Stimulated activated CD4-positive, alpha-beta T cell treated with anti-CD3 and anti-CD28 coated beads, TNF-alpha, amount 100 ng/mL, for 4 hours (primary cell): ENCODE measurements at regions not wholly inside any gene's neighbourhood (a gene's known extent, or its start where the extent isn't known, plus 50 kb on each side); places are given as distances from the start of the nearest gene placed in this dataset.
"Not testable (repeated sequence)": the region's sequence is repeated elsewhere in the genome, so short reads cannot be mapped to it uniquely, and the experiment has no call there.

Experiments used
- DNase-seq, 3 experiments: peaks; one replicate each; pipeline ENCODE4 v3.0.0-alpha.2; 2020; ENCODE audit warnings: low read depth in 3 of 3

DNA sequence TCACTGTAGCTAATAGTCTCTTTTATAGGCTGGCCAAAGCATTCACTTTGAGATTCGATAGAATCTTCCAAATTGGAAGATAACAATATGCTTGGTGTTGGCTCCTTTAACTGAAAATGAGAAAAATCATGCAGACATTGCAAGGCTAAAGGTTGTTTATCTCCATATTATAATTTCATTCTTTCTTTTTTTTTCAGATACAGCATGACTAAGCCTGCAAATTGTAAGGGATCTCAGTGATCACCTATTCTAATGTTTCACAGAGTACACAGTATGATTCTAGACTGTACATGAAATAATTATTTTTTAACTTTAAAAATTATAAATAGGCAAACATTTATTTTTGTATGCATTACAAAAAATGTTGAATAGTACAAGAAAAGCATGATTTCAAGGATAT is 451.7 kb upstream of the DDI1 start:
- no peak for DNase-seq

DNA sequence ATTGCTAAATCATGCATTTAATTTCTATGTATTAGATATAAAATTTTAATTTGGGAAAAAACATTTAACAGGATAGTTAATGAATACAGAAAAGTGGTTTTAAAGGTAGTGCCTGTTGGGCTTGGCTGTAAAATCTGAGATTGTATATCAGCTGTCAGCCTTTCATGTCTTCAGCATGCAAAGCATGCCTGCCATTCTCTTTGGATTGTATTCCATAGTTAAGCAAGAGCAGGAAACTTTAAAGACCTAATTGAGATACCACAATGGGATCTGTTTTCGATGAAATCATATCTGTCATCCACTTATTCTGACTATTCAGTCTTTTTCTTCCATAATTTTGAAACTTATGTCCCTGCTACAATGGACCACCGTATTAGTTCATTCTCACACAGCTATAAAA is 451.0 kb upstream of the DDI1 start:
- no peak for DNase-seq

DNA sequence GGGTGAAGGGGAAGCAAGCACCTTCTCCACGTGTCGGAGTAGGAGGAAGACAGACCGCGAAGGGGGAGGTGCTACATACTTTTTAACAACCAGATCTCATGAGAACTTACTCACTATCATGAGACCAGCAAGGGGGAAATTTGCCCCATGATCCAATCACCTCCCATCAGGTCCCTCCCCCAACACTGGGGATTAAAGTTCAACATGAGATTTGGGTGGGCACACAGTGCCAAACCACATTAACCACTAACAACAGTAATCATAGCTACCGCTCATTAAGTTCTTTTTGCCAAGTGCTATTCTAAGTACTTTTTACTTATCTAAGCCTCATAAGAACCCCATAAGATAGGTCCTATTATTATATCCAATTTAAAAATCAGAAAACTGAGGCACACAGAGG is 450.5 kb upstream of the DDI1 start:
- DNase-seq, result no peak

DNA sequence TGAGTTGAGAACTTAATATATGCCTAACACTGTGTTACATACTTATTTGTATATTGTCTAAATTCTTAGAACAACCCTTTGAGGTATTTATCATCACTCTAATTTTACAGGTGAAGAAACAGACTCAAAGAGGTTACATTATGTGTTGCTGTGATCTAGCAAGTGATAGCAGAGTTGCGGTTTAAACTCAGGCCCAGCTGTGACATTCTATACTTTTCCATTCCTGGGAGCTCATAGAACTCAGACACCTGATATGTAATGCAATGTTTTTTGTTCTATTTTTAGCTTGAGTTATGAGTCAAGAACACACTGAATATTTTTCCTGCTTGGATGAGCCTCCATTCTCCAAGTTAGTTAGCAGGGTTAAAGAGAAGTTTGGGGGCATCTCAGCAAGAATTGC is 449.7 kb upstream of the DDI1 start:
- DNase-seq, result no peak

DNA sequence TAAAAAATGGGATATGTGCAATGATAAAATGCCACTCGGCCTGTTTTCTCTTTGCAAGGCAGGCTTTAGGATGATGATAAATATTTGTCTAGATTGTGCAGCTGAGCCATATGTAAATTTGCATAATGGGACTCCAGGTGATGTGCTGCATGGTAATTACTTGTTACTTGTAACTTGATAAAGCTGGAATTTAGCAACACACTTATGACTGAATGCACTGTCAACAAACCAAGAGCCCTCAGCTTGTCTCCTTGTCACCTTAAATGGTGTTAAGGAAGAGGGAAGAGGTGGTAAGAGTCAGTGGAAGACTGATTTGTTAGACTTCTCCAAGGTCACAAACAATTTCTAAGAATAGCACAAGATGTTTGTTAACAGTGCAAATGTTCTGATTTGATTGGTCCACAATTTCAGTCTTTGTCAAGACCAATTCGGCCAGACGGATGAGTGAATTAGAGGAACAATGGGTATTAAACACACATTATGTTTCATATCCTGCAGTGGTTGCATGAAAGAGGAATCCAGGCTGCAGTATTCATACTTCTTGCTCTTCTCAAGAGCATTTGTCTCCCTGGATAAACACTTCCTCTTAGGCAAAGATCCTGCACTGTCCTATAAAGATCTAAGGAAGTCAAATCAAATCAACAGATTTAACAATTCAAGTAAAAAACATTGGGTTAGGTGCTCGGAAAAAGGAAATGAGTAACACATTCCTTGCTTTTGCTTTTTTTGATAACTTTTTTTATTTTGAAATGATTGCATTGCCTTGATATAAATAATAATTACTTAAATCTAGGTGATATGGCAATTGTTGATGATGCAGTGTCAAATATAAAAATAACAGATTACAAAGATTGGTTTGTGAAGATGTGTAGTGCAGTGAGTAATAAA is 448.3 kb upstream of the DDI1 start:
- DNase-seq, result no peak

DNA sequence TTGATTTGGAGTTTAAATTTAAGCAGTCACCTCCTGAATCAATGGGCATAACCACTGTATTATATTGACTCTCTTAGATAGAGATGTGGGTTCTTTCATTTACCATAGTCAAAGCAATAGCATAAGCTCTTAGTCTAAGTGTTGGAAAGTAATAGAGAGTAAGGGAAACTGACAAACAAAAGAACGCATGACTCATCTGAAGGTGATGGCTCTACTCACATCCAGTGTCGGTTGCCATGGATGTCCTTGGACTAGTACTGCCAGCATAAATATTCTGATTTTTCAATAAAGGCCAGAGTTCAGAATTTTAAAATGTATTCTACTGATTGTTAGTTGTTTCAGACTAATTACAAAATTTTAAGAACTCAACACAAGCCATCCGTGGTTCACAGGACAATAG is 444.9 kb upstream of the DDI1 start:
- DNase-seq, result no peak

DNA sequence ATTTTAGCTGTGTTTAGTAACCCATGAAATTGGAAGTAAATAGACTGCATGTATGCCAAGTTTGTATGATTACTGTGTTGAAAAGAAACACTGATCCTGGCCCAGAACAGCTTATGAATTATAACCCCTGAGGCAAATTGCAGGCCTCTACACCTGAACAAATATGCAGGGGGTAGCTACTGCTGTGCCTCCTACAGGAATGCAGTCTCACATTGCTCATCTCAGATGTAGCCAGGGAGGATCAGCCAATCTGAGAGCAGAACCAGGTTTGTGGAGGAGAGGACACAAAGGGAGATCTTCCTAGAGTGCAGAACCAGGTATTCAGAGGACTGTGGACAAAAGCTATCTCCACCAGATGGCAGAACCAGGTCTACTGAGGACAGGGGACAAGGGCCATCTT is 442.2 kb upstream of the DDI1 start:
- no peak for DNase-seq

DNA sequence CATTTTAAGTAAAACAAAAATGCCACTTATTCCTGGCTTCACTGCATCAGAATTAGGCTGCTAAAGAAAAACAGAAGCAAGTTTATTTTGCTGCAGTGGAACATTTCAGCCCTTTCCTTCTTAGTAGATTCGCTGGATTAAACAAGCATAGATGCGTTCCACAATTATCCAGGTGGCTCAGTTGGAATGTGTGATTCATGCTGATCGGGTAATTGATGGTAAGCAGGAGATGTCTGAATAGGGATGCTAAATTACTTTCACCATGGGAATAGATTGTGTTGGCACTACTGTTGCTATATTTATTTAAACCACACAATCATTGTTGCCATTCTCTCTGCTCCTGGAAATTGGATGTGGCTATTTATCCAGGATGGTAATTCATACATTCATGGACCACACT is 440.1 kb upstream of the DDI1 start:
- DNase-seq, result no peak

DNA sequence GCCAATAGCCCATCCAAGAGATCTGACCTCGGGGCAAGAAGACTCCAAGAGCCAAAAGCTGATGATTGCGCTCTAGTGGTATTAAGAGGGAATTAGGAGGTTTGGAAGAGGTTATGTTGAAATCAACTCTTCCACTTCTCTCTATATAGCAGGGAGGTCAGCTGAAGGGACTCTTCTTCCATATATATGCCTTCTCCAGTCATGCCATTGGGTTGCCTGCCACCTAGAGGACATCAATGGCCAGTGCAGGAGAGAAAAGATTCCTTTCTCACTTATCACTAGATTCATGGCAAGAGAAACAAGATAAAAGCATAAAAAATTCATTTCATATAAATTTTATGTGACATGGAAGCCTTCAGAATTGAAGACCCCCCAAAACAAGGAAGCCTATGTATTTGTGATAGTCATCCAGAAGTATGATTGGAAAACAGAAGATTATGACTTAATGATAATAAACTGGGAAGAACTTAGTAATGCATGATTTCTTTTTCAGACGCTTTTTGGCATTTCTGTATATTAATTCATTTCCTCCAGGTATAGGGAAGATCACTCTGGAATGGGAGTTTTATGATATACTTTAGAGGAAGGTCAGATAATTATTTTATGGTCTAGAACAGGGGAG is 435.1 kb upstream of the DDI1 start:
- no peak for DNase-seq

DNA sequence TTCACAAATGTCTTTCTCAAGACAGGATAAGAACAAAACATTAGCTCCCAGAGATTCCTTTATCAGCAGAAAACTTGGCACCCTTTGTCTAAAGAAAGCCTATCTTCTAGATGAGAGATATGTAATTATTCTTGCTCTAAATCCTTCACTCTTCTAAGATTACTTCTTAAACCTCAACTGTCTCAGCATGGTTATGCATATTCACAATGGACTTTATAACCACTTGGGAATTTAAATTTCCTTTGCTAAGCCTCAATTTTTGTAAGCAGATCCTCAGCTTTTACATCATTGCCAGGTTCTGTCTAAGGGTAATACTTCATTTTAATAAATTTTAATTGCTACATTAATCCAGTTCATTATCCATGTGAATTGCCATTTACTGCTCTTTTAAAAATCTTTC is 433.6 kb upstream of the DDI1 start:
- no peak for DNase-seq

DNA sequence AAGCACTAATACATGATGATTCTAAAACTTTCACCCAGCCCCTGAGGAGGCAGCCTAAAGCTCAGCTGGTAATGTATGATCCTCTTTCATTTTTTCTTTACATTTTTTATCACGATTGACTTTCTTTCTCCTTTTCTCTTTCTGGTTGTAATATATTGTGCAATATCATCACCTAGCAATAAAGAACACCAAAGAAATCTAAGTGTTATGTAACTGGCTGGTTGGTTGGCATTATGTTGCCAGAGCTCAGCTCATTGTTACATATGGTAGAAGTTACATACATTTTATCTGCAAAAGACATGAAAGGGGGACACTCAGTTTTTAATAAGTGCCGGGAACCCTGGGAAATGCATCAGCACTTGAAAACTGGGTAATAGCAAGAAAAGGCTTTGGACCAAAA is 432.1 kb upstream of the DDI1 start:
- no peak for DNase-seq

DNA sequence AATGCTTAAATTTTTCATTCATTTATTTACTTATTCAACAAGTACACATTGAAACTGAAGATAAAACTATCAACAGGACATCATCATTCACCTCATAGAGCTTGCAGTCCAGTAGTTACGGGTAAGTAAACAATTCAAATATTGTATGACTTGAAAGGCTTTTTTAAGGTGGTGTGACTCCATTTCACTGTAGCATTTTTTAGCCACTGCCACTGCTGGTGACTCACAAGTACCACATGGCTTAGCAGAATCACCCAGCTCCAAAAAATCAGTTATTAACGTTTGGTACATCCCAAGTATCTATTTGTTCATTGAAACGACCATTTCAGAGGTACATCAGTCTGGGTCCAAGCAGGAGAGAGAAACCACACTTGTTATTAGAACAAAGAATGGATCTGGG is 427.9 kb upstream of the DDI1 start:
- no peak for DNase-seq

DNA sequence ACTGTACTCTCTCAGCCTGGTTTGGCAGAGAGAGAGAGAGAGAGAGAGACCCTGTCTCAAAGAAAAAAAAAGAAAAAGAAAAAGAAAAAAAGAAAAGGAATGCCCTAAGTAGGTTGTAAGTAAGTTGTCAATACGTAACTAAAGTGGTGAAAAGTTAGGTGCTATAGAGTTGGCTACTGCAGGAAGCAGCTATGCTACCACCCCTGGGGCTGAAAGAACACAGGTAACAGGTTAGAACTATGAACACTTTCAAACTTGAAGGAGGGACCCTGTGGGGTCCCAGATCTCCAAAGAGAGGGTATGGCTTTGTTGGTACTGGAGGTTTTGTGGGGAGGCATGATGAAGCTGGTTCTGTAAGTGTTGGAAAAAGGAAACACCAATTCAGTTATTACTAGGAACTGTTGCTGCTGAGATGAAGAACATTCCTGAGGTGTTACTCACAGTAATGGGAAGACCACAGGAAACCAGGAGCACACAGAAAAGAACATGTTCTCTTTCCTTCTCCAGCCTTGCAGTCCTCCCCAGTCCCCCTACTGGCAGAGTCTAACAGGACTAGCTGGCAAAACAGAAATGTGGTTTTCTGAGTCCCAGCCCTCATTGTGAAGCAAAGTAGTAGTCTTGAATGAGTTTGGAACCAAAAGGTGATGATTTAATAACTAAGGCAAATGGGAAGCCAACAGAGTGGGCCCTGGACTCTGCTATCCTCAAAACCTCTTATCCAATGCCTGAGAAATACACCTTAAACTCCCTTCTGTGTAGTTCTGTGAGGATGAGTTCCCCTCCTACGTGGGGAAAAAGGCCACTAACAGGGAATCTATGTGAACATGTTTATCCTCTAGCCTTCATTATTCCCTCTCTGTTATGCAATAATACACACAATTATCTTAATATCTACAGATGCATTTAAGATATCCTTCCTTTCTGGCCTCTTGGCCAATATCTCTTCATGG is 427.0 kb upstream of the DDI1 start:
- DNase-seq, result no peak

DNA sequence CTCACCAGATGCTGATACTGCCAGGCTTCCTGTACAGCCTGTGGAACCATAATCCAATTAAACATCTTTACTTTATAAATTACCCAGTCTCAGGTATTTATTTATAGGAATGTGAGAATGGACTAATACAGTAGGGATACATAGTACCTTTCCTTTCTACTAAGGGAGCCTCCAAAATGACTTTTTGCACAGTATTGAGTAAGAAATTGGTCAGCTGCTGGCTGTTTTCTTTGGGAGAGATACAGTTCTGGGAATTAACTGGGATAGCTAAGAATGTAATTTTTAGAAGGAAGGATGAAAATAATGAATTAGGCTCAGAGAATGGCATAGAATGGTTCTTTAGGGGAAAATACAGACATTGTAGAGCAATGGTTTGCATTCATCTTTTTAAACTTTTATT is 426.0 kb upstream of the DDI1 start:
- DNase-seq, result no peak

DNA sequence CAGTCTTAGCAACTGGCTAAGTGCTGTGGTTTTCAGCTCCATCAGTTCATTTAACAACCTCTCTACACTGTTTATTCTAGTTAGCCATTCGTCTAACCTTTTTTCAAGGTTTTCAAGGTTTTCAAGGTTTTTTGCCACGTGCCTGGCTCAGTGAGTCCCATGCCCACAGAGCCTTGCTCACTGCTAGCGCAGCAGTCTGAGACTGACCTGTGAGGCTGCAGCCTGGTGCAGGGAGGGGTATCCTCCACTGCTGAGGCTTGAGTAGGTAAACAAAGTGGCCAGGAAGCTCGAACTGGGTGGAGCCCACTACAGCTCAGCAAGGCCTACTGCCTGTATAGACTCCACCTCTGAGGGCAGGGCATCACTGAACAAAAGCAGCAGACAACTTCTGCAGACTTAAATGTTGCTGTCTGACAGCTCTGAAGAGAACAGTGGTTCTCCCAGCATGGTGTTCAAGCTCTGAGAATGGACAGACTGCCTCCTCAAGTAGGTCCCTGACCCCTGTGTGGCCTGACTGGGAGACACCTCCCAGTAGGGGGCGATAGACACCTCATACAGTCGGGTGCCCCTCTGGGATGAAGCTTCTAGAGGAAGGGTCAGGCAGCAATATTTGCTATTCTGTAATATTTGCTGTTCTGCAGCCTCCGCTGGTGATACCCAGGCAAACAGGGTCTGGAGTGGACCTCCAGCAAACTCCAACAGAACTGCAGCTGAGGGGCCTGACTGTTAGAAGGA is 424.7 kb upstream of the DDI1 start:
- not testable (repeated sequence) for DNase-seq

DNA sequence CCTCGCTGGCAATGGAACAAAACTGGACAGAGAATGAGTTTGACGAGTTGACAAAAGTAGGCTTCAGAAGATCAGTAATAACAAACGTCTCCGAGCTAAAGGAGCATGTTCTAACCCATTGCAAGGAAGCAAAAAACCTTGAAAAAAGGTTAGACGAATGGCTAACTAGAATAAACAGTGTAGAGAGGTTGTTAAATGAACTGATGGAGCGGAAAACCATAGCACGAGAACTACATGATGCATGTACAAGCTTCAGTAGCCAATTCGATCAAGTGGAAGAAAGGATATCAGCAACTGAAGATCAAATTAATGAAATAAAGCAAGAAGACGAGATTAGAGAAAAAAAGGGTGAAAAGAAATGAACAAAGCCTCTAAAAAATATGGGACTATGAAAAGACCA is 424.0 kb upstream of the DDI1 start:
- not testable (repeated sequence) for DNase-seq

DNA sequence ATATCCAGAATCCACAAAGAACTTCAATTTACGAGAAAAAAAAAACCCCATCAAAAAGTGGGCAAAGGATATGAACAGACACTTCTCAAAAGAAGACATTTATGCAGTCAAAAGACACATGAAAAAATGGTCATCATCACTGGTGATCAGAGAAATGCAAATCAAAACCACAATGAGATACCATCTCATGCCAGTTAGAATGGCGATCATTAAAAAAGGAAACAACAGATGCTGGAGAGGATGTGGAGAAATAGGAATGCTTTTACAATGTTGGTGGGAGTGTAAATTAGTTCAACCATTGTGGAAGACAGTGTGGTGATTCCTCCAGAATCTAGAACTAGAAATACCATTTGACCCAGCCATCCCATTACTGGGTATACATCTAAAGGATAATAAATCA is 419.9 kb upstream of the DDI1 start:
- DNase-seq, result not testable (repeated sequence)

DNA sequence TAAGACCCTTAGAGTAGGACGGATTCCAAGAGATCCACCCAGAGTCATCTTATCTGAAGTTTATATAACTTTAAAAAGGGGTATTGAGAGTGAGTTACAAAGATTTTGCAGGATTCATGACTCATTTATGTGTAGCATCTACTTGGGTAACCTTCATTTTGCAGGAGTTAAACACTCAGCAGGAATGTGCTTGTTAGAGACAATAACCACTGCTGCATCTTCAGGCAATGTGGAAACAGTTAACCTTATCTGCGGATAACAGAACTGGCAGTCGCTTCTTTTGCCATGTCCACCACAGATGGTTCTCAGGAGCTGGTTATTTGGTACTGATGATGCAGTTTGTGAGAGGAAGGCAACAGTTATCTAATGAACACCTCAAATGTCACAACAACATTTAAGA is 417.9 kb upstream of the DDI1 start:
- no peak for DNase-seq

DNA sequence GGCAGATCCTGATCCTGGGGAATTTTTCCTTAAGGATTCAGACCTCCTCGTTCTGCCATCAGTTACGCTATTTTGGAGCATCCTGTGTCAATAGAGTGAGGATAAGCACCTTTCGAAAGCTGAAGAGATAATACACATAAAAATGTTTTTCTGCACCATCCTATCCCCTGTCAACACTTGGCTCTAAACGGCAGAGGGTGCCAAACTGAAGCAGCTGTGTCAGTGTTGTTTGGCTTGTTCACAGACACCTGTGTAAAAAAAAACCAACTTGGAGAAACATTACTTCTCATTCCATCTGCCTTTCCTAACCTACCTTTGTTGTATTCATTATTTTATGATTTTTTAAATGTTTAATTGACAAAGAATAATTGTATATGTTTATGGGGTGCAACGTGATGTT is 417.0 kb upstream of the DDI1 start:
- DNase-seq, result no peak

DNA sequence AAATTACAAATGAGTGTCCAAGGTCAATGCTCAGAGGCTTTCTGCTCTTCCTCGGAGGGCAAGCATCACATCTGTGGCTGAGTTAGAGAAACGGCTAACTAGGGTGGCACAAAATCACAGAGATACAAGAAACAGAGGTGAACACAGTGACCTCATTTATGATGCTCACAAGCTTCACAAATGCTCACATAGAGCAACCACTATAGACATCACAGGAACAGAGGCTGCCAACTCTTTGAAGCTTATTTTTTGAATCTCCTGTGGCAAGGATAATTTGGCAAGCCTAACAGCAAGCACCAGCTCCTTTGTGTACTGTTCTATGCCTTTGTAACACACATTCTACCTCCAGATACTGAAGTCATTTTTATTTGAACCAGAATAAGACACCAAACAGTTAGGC is 416.5 kb upstream of the DDI1 start:
- DNase-seq, result no peak

DNA sequence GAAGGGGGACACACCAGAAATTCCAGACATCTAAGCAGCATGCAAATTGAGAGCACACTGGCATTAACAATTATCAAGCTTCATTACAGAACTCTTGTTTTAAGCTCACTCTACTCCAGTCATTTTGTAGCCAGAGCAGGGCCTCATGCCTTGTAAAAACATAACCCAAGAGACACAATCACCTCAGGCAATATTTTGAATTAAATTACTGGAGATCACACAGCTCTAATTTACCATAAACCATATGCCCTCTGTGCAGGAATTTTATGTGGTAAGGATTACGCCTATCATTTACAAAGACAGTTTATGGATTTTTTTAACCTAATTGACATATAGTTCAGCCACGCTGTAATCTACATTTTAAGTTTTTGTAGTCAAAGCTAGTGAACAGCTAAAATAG is 414.1 kb upstream of the DDI1 start:
- DNase-seq, result no peak

DNA sequence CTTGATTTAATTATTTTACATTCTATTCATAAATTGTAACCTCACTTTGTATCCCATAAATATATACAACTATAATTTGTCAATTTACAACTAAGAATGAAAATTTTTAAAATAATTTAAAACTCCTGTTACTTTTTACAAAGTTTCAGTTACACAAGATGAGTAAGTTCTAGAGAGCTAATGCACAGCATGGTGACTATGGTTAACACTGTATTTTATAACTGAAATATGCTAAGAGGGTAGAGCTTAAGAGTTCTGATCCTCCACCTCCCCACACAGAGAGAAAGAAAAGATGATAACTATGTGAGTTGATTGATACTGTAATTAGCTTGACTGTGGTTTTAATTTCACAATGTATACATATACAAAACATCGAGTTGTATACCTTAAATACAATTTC is 412.5 kb upstream of the DDI1 start:
- no peak for DNase-seq
